GM23248 (cell line): ENCODE measurements at regions not wholly inside any gene's neighbourhood (a gene's known extent, or its start where the extent isn't known, plus 50 kb on each side); places are given as distances from the start of the nearest gene placed in this dataset.
A peak's percentile ranks its signal among the peaks of the same experiment; 100 is the strongest.

Source experiments
- DNase-seq: peaks from one replicate; pipeline ENCODE4 v3.0.0-alpha.2; 2015
- H2AFZ ChIP-seq: fragments of 200-600 bp; sonication (generic); 2 replicates; pipeline ENCODE4 v1.6.1; 2016; ENCODE audit warnings: antibody characterized with exemption
- H3F3A ChIP-seq: fragments of 200-600 bp; sonication (generic); 2 replicates; pipeline ENCODE4 v1.6.1; 2016; ENCODE audit warnings: mild to moderate bottlenecking, antibody characterized with exemption, mixed run types; ENCODE audit not compliant: insufficient read depth
- H3K27ac ChIP-seq: fragments of 200-600 bp; sonication (generic); 2 replicates; pipeline ENCODE4 v1.5.1; 2016; ENCODE audit warnings: mild to moderate bottlenecking
- H3K27me3 ChIP-seq: fragments of 200-600 bp; sonication (generic); replicated peaks from 2 replicates; pipeline ENCODE4 v1.6.1; 2016; ENCODE audit warnings: mild to moderate bottlenecking; ENCODE audit not compliant: insufficient read depth
- H3K36me3 ChIP-seq: fragments of 200-600 bp; sonication (generic); 2 replicates; pipeline ENCODE4 v1.6.1; 2016; ENCODE audit warnings: low read depth, mild to moderate bottlenecking
- H3K4me1 ChIP-seq: fragments of 200-600 bp; sonication (generic); 2 replicates; pipeline ENCODE4 v1.6.1; 2016; ENCODE audit warnings: mild to moderate bottlenecking; ENCODE audit not compliant: insufficient read depth
- H3K4me2 ChIP-seq: fragments of 200-600 bp; sonication (generic); one replicate; pipeline ENCODE4 v1.6.1; 2016; ENCODE audit warnings: mild to moderate bottlenecking; ENCODE audit not compliant: unreplicated experiment
- H3K4me3 ChIP-seq: fragments of 200-600 bp; sonication (generic); 2 replicates; pipeline ENCODE4 v1.5.1; 2016; ENCODE audit warnings: mild to moderate bottlenecking
- H3K79me2 ChIP-seq: fragments of 200-600 bp; sonication (generic); 2 replicates; pipeline ENCODE4 v1.6.1; 2016; ENCODE audit warnings: mild to moderate bottlenecking; ENCODE audit not compliant: insufficient read depth
- H3K9ac ChIP-seq: fragments of 200-600 bp; sonication (generic); 2 replicates; pipeline ENCODE4 v1.6.1; 2016; ENCODE audit warnings: mild to moderate bottlenecking
- H3K9me2 ChIP-seq: fragments of 200-600 bp; sonication (generic); 2 replicates; pipeline ENCODE4 v1.6.1; 2016; ENCODE audit warnings: mixed run types, mild to moderate bottlenecking, moderate library complexity; ENCODE audit not compliant: insufficient read depth
- H3K9me3 ChIP-seq: fragments of 200-600 bp; sonication (generic); one replicate; pipeline ENCODE4 v1.6.1; 2017; ENCODE audit warnings: low read depth
- H4K20me1 ChIP-seq: fragments of 200-600 bp; sonication (generic); 2 replicates; pipeline ENCODE4 v1.6.0; 2016; ENCODE audit not compliant: insufficient read depth
- EZH2 ChIP-seq: fragments of 200-600 bp; sonication (generic); IDR thresholded peaks from 2 replicates; pipeline ENCODE4 v1.6.1; 2018; ENCODE audit warnings: antibody characterized with exemption, mild to moderate bottlenecking; ENCODE audit not compliant: insufficient read depth, poor library complexity, severe bottlenecking
- EZH2phosphoT487 ChIP-seq: fragments of 200-600 bp; sonication (generic); IDR thresholded peaks from 2 replicates; pipeline ENCODE4 v1.6.1; 2018; ENCODE audit warnings: antibody characterized with exemption, moderate library complexity, mild to moderate bottlenecking, low read depth; ENCODE audit not compliant: insufficient read depth
- WGBS, 2 experiments: methylation state at CpG; one replicate each; pipeline ENCODE4 v1.1.6; 2015 to 2017; ENCODE audit warnings: low lambda C conversion rate in 2 of 2, low coverage in 1 of 2; ENCODE audit errors: missing lambda C conversion rate in 2 of 2; 5-methylcytosine and 5-hydroxymethylcytosine counted together
- in situ Hi-C: fragments of 300-500 bp; cut with MboI; formaldehyde crosslinking; loops from 2 replicates; pipeline ENCODE4 v1.15.0; 2020

DNA sequence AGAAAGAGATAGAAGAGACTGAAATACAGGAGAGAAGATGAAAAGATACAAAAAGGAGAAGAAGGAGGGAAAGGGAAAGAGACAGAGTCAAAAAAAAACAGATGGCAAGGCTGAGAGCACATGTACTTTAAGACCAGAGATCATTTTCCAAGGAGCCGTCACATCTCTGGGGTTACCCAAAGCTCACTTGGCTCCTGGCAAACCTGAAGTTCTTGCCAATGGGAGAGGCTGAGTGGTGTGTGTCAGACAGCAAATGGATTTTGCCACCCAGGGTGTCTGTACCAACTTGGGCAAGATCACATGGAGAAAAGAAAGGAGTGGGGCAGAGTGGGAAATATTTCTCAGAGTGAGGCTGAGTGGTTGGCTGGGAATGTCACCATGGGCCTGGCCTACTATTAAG, 219.3 kb upstream of the TNP1 start:
- DNase-seq, result no peak
- H3K79me2 ChIP-seq, result no peaks in the 10 kb centered on the region
- H3K9ac ChIP-seq, result no peak overlapping the region
- no peaks in the 10 kb centered on the region for H3K9me2 ChIP-seq
- TF ChIP-seq EZH2phosphoT487 (no peak), EZH2 (no peak)
- H3K9me3 ChIP-seq, result no peaks in the 10 kb centered on the region
- in situ Hi-C loops, result no loop called here
- peaks cover 11% of the 10 kb centered on the region for H3K4me1 ChIP-seq
- no peaks in the 10 kb centered on the region for H3K27me3 ChIP-seq
- no peak overlapping the region for H3K4me2 ChIP-seq
- WGBS, 2 experiments, result 79 to 84% methylated on average over 1 of the region's 1 CpG
- no peaks in the 10 kb centered on the region for H3K36me3 ChIP-seq
- H3K4me3 ChIP-seq, result no peak overlapping the region
- H4K20me1 ChIP-seq, result no peaks in the 10 kb centered on the region
- no peak overlapping the region for H3K27ac ChIP-seq
- H3F3A ChIP-seq, result no peaks in the 10 kb centered on the region
- no peak overlapping the region for H2AFZ ChIP-seq

DNA sequence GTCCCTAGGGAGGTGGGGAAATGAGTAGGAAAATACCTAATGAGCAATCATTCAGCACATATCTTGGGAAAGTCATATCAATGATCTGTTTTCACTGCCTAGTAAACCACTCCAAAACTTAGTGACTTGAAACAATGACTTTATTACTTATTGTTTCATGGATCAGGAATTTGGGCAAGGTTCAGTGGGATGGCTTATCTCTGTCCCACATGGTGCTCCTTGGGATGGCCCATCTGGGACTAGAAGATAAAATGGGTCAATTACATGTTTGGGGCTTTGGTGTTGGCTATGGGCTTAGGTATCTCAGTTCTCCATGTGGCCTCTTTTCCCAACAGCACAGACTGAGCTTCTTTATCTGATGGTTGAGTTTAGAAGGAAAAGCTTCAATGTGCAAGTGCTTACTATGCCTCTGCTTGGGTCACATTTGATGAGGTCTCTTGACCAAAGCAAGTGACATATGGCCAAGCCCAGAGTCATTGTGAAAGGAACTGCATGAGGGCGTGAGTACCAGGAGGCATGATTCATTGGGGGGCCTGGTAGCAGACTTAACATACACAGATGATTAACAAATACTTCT, 218.1 kb upstream of the TNP1 start:
- Histone ChIP-seq H3K9me2 (no peaks in the 10 kb centered on the region), H3K4me3 (no peak overlapping the region), H3K9ac (no peak overlapping the region), H4K20me1 (no peaks in the 10 kb centered on the region), H3K27me3 (no peaks in the 10 kb centered on the region), H3F3A (no peaks in the 10 kb centered on the region), H3K36me3 (no peaks in the 10 kb centered on the region), H3K4me1 (peaks cover 11% of the 10 kb centered on the region), H2AFZ (no peak overlapping the region), H3K9me3 (no peaks in the 10 kb centered on the region), H3K4me2 (no peak overlapping the region), H3K27ac (no peak overlapping the region), H3K79me2 (no peaks in the 10 kb centered on the region)
- TF ChIP-seq EZH2phosphoT487 (no peak), EZH2 (no peak)
- WGBS, 2 experiments, result 68 to 89% methylated on average over 1 of the region's 1 CpG
- in situ Hi-C loops, result no loop called here
- peak; percentile 56 for DNase-seq

- Histone ChIP-seq H4K20me1 (no peaks in the 10 kb centered on the region), H3K4me1 (peaks cover 11% of the 10 kb centered on the region), H3K36me3 (no peaks in the 10 kb centered on the region), H3K4me3 (no peak overlapping the region), H3K9me2 (no peaks in the 10 kb centered on the region), H3K27me3 (no peaks in the 10 kb centered on the region), H3F3A (no peaks in the 10 kb centered on the region), H2AFZ (no peak overlapping the region), H3K79me2 (no peaks in the 10 kb centered on the region), H3K4me2 (no peak overlapping the region), H3K27ac (no peak overlapping the region), H3K9me3 (no peaks in the 10 kb centered on the region), H3K9ac (no peak overlapping the region)
- no peak for TF ChIP-seq EZH2
- no peak for TF ChIP-seq EZH2phosphoT487
- WGBS, 2 experiments, result 83 to 86% methylated on average over 6 of the region's 6 CpGs
- no peak for DNase-seq
- in situ Hi-C loops, result no loop called here
Observed at GRCh38 chr2:217076657-217077232, 216.9 kb upstream of the TNP1 start.

DNA sequence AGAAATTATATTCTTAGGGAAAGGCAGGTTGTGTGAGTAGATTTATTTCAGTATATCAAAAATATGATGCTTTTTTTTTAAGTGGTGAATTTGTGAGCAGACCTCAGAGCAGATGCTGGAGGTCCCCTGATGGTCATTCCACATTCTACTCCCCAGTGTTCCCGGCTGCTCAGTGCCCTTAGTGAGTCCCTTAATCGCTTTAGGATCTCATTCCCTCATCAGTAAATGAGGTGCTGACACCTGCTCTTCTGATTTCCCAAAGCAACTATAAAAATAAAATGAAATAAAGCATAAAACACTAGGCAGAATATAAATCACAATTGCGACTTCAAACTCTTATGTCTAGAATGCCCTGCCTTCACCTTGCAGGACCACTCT, 216.2 kb upstream of the TNP1 start:
- in situ Hi-C loops, result no loop called here
- Histone ChIP-seq H3K27ac (no peak overlapping the region), H3K79me2 (no peaks in the 10 kb centered on the region), H3K36me3 (no peaks in the 10 kb centered on the region), H2AFZ (no peak overlapping the region), H3K9ac (no peak overlapping the region), H3K4me1 (peaks cover 11% of the 10 kb centered on the region), H3K9me2 (no peaks in the 10 kb centered on the region), H4K20me1 (no peaks in the 10 kb centered on the region), H3K27me3 (no peaks in the 10 kb centered on the region), H3F3A (no peaks in the 10 kb centered on the region), H3K9me3 (no peaks in the 10 kb centered on the region), H3K4me2 (no peak overlapping the region), H3K4me3 (no peak overlapping the region)
- DNase-seq, result no peak
- no peak for TF ChIP-seq EZH2phosphoT487
- no peak for TF ChIP-seq EZH2
- WGBS, 2 experiments, result 94 to 95% methylated on average over 3 of the region's 3 CpGs
